NT2/D1 (cell line): ENCODE measurements at regions not wholly inside any gene's neighbourhood (a gene's known extent, or its start where the extent isn't known, plus 50 kb on each side); places are given as distances from the start of the nearest gene placed in this dataset.

Source experiments
- DNase-seq: peaks from one replicate; pipeline ENCODE4 v3.0.0-alpha.2; 2011; ENCODE audit warnings: low read depth, low spot score
- H3K27me3 ChIP-seq: 2 replicates; pipeline ENCODE4 v1.6.0; 2011; ENCODE audit warnings: mild to moderate bottlenecking; ENCODE audit not compliant: insufficient read length, insufficient read depth
- H3K36me3 ChIP-seq: 2 replicates; pipeline ENCODE4 v1.6.1; 2011; ENCODE audit warnings: mild to moderate bottlenecking, low read length, mixed read lengths; ENCODE audit not compliant: insufficient read depth, insufficient read length
- H3K4me1 ChIP-seq: 2 replicates; pipeline ENCODE4 v1.5.1; 2011; ENCODE audit not compliant: insufficient read depth, insufficient read length
- H3K4me3 ChIP-seq: 2 replicates; pipeline ENCODE4 v1.5.1; 2011; ENCODE audit warnings: low read depth; ENCODE audit not compliant: insufficient read length
- H3K9ac ChIP-seq: 2 replicates; pipeline ENCODE4 v1.6.0; 2011; ENCODE audit warnings: low read depth; ENCODE audit not compliant: insufficient read length
- H3K9me3 ChIP-seq: 2 replicates; pipeline ENCODE4 v1.5.1; 2011; ENCODE audit warnings: mild to moderate bottlenecking, low read length; ENCODE audit not compliant: insufficient read depth
- SUZ12 ChIP-seq: IDR thresholded peaks from 2 replicates; pipeline ENCODE4 v1.6.1; 2011; ENCODE audit not compliant: insufficient read length, insufficient read depth; ENCODE audit errors: extremely low read depth
- YY1 ChIP-seq: IDR thresholded peaks from 2 replicates; pipeline ENCODE4 v1.6.1; 2011; ENCODE audit not compliant: insufficient read length, insufficient read depth
- ZNF274 ChIP-seq: IDR thresholded peaks from 2 replicates; pipeline ENCODE4 v1.6.1; 2011; ENCODE audit warnings: mild to moderate bottlenecking, low read depth, low read length

GRCh38 chr5:162990063-162990462 is 447.3 kb upstream of the CCNG1 start:
- Histone ChIP-seq H3K27me3 (no peaks in the 10 kb centered on the region), H3K9me3 (no peaks in the 10 kb centered on the region), H3K4me1 (no peaks in the 10 kb centered on the region), H3K9ac (no peak overlapping the region), H3K4me3 (no peak overlapping the region), H3K36me3 (no peaks in the 10 kb centered on the region)
- no peak for DNase-seq
- TF ChIP-seq YY1, result no peak
- no peak for TF ChIP-seq SUZ12
- TF ChIP-seq ZNF274, result no peak

- Histone ChIP-seq H3K9ac (no peak overlapping the region), H3K4me3 (no peak overlapping the region), H3K27me3 (no peaks in the 10 kb centered on the region), H3K4me1 (no peaks in the 10 kb centered on the region), H3K9me3 (no peaks in the 10 kb centered on the region), H3K36me3 (no peaks in the 10 kb centered on the region)
- TF ChIP-seq ZNF274 (no peak), SUZ12 (no peak), YY1 (no peak)
- no peak for DNase-seq
Measured at GRCh38 chr5:162990856-162991497, 446.4 kb upstream of the CCNG1 start.

DNA sequence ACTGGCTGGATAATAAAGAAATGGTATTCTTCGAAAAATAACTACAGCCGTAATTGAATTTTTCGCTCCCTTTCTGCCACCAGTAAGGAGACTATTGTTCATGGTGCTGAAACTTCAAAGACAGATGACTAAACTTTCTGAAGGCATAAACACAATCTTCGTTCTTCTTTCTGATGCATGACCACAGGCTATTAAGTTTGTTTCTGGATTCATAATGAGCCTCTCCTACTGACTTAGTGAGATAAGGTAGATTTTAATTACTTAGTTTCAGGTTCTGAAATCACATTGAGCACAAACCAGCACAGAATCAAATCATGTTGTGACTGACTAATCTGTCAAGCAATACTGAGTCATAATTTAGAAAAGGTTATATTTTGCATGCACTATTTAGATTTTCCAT is 441.8 kb upstream of the CCNG1 start:
- no peak for DNase-seq
- no peaks in the 10 kb centered on the region for H3K27me3 ChIP-seq
- TF ChIP-seq SUZ12 (no peak), ZNF274 (no peak), YY1 (no peak)

GRCh38 chr5:162996053-162996452 is 441.3 kb upstream of the CCNG1 start:
- no peaks in the 10 kb centered on the region for H3K4me1 ChIP-seq

More for the DNA sequence above, 441.8 kb upstream of the CCNG1 start:
- Histone ChIP-seq H3K9ac (no peak overlapping the region), H3K4me3 (no peak overlapping the region), H3K9me3 (no peaks in the 10 kb centered on the region), H3K36me3 (no peaks in the 10 kb centered on the region), H3K4me1 (no peaks in the 10 kb centered on the region)

GRCh38 chr5:163005949-163006348 is 431.4 kb upstream of the CCNG1 start:
- H3K4me1 ChIP-seq, result no peaks in the 10 kb centered on the region
- no peaks in the 10 kb centered on the region for H3K27me3 ChIP-seq
- DNase-seq, result no peak
- H3K4me3 ChIP-seq, result no peak overlapping the region
- no peak for TF ChIP-seq YY1
- no peaks in the 10 kb centered on the region for H3K9me3 ChIP-seq
- H3K36me3 ChIP-seq, result no peaks in the 10 kb centered on the region
- H3K9ac ChIP-seq, result no peak overlapping the region

More at GRCh38 chr5:162996053-162996452, 441.3 kb upstream of the CCNG1 start:
- Histone ChIP-seq H3K36me3 (no peaks in the 10 kb centered on the region), H3K9ac (no peak overlapping the region), H3K27me3 (no peaks in the 10 kb centered on the region), H3K4me3 (no peak overlapping the region), H3K9me3 (no peaks in the 10 kb centered on the region)
- no peak for DNase-seq
- no peak for TF ChIP-seq ZNF274
- TF ChIP-seq YY1, result no peak
- no peak for TF ChIP-seq SUZ12

GRCh38 chr5:163022582-163023128 is 414.7 kb upstream of the CCNG1 start:
- no peak overlapping the region for H3K9ac ChIP-seq
- H3K4me3 ChIP-seq, result no peak overlapping the region
- H3K27me3 ChIP-seq, result no peaks in the 10 kb centered on the region
- TF ChIP-seq YY1, result no peak
- TF ChIP-seq ZNF274, result no peak
- TF ChIP-seq SUZ12, result no peak
- H3K36me3 ChIP-seq, result no peaks in the 10 kb centered on the region
- H3K9me3 ChIP-seq, result no peaks in the 10 kb centered on the region
- DNase-seq, result no peak
- H3K4me1 ChIP-seq, result no peaks in the 10 kb centered on the region

DNA sequence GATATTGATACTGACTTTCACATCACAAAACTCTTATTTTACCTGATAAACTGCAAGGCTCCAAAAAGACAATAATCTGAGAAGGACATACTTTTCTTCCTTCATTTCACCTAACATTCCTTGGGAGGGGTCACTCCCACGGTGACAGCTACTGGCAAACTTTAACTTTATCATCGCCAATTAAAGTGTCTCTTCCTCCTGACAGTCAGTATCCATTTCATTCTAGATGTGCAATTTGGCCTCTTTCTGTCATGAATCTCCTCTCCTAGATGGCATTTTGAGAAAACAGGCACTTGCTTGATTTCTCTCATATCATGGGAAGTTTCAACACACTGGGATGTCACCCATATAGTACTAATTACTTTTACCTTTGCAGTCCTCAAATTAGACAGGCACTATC is 413.5 kb upstream of the CCNG1 start:
- H3K4me3 ChIP-seq, result no peak overlapping the region
- H3K27me3 ChIP-seq, result no peaks in the 10 kb centered on the region
- no peaks in the 10 kb centered on the region for H3K4me1 ChIP-seq
- no peak for TF ChIP-seq ZNF274
- no peak for TF ChIP-seq SUZ12
- TF ChIP-seq YY1, result no peak
- no peak overlapping the region for H3K9ac ChIP-seq
- DNase-seq, result no peak
- no peaks in the 10 kb centered on the region for H3K9me3 ChIP-seq
- no peaks in the 10 kb centered on the region for H3K36me3 ChIP-seq
